GM21737 (cell line): ENCODE measurements at regions not wholly inside any gene's neighbourhood (a gene's known extent, or its start where the extent isn't known, plus 50 kb on each side); places are given as distances from the start of the nearest gene placed in this dataset.

Experiments used
- ATAC-seq: cut with Tn5 transposase; IDR thresholded peaks from one replicate; pipeline ENCODE4 v1.9.1; 2021; ENCODE audit warnings: mild to moderate bottlenecking, moderate library complexity; ENCODE audit not compliant: unreplicated experiment

DNA sequence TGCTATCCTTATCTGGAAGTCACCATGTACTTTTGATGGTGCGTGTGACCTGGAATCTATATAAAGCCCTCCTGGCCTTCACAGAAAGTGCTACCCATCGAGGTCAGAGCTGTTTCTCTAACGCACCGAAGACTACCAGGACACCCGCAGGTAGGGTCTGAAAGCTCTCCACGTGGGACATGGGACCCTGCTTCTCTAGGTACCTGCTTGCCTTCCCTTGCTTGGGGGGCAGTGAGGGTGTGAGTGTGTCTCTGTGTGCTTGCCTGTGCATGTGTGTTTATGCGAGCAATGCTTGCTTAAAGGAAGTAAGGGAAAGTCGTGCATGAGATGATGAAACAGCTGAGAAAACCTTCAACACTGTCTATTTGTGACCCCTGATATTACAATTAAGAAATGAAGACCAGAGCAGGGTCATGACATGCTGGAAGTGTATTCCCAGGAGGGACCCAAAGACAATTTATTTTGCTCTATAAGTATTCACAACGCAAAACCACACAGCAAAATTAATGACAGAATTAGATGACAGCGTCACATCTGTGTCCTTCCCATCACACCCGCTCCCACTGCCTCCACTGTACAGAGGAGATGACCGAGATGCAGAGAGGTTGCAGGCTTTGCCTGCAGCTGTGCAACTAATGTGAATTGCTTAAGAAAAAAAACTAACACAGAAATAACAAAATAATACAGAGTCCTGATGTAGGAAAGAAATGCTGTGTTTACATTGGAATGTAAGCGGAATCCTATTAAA lies 76.4 kb upstream of the HELT start:
- ATAC-seq: no peak

DNA sequence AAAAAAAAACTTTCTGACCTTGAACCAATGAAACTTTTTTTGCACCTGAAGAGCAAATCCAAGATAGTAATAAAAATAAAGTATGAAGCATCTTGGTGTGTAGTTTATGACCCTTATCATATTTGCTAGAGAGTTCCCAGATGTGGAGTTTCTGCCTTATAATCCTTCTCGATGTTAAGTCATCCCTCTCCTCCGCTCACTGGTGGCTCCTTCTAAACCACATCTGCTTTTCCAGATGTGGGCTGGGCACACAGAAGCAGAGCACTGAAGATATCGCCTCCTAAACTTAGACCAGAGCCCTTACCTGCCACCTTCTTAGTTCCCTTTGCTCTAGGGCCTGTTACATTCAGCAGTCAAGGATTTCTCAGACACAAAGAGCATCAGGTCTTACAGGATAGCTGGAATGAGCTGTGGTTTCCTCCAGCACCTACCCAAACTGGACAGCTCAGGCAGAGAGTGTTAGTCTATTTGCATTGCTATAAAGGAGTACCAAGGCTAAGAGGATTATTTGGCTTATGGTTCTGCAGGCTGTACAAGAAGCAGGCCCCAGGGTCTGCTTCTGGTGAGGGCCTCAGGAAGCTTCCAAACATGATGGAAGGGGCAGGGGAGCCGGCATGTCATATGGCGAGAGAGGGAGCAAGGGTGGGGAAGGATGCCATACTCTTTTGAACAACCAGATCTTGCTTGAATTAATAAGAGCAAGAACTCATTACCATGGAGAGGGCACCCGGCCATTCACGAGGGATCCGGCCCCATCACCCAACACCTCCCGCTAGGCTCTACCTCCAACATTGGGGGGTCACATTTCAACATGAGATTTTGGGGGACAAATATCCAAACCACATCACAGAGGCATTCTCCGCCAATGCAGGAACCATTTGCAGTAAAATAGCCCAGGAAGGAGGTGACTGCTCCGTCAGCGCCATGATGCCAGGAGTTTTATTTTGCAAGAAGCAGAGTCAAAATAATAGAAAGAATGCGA lies 75.6 kb upstream of the HELT start:
- no peak for ATAC-seq

- ATAC-seq: no peak
Measured at GRCh38 chr4:184949020-184949419, 69.3 kb upstream of the HELT start.

DNA sequence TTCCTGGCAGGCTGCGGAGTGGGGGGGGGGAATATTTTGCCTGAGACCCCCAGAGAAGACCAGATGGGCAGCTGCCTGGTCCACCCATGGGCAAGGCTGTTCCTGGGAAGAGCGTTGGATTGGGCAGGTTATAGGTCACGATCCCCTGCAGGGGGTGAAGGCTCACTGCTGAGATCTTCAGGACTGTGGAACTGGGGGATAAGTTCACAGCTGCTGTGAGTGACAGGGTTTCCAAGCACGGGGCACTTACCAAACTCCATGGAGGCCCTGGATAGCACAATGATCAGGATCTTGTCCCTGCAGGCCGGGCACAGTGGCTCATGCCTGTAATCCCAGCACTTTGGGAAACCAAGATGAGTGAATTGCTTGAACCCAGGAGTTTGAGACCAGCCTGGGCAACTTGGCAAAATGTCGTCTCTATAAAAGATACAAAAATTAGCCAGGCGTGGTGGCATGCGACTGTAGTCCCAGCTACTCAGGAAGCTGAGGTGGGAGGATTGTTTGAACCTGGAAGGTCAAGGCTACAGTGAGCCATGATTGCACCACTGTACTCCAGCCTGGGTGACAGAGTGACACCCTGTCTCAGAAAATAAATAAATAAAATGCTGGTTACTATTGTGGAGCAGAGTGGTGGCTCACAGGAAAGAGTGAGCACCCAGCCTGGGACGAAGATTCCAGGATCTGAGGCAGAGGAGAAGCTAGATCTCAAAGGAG lies 68.0 kb upstream of the HELT start:
- ATAC-seq: no peak

GRCh38 chr4:184950926-184951325 lies 67.4 kb upstream of the HELT start:
- ATAC-seq: no peak

- no peak for ATAC-seq
Measured at GRCh38 chr4:184951668-184952160, 66.6 kb upstream of the HELT start.

DNA sequence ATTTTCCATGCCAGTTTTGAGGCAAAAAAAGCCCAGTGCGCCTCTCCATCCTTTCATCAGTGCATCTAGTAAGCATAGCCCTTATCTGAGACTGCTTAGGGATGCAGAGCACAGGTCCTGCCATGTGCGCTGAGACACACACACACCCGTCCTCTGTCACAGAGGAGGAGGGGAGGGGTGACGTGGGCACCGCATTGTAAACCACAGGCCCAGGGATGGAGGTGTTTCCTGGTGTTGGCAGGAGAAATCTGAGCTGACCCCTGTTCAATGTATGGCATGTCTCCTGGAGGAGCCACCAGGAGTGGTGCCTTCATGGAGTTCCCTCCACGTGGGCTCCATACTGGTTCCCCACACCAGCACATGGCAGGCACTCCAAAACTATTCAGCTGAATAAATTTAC lies 65.8 kb upstream of the HELT start:
- no peak for ATAC-seq

DNA sequence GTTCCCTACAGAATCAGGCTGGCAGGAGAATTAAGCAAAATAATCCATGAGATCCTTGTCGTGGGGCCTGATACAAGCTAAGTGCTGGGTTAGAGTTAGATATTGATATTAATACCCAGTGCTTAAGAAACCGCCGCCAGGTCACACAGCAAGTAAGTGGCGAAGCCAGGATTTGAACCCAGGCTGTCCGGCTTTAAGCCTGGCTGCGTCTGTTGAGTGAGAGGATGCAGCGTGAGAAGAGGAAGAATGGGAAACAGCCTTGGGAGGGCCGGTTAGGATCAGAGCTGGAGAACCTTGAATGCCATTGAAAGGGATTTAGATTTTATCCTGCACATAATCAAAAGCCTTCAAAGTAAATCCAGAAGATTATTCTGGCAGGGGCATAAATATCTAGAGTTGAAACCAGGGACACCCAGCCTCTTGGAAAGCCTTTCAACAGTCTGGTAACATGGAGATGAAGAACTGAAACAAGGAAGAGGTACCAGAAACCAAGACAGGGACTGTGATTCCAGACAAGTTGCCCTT lies 64.8 kb upstream of the HELT start:
- no peak for ATAC-seq

- no peak for ATAC-seq
Measured at GRCh38 chr4:184953971-184954370, 64.3 kb upstream of the HELT start.

GRCh38 chr4:184954482-184954881 lies 63.8 kb upstream of the HELT start:
- no peak for ATAC-seq

DNA sequence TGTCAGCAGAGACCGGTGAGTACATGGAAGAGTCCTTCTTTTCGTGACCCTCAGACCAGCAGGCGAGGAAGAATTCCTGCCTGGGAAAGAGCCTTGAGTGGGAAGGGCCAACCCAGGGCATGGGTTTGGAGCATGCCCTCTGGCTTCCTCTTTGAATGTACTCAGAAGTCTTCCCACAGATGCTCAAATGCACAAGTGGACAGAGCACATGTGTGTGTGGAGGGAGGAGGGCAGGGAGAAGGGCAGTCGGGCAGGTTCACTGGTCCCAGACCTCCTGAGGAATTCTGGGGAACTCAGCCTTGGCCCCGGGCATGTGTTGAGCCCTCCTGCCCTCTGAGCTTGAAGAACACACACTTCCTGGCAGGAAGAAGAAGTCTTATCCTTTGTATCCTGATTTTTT lies 63.2 kb upstream of the HELT start:
- ATAC-seq: no peak

DNA sequence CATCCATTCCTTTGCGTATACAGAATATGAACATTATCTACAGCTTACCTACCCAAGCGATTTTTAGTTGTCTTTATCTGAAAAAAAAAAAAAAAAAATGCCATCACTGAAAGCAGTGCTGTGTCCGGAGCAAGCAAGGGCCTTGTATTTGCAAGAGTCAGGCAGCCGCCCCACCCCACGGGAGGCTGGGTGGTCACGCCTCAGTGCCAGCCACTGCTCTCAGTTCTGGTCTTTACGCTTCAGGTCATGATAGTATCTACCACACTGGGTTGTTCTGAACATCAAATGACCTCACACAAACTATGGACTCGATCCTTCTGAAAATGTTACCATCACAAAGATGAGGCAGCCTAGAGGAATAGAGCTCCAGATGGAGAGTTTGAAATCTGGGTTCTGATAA lies 62.7 kb upstream of the HELT start:
- no peak for ATAC-seq

DNA sequence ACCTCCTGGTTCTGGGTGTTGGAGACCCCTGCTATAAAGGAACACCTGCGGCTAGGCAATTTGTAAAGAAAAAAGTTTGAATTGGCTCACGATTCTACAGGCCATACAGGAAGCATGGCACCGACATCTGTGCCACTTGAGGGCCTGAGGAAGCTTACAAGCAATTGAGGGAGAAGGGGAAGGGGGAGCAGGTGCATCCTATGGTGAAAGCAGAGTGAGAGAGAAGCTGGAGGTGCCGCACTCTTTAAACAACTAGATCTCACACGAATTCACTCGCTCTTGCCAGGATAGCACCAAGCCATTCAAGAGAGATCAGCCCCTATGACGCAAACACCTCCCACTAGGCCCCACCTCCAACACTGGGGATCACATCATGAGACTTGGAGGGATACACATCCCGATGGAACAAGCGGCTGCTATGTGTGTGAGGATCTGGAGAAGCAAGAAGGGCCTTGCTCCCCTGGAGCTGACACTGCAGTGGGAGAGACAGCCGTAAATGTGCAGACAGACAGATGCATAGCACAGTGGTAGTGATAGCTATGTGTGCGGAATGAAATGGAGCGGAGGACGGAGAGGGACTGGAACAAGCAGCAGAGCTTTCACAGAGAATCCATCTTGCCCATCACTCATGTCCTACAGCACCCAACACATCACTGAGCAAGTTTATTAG lies 60.7 kb upstream of the HELT start:
- ATAC-seq: no peak

DNA sequence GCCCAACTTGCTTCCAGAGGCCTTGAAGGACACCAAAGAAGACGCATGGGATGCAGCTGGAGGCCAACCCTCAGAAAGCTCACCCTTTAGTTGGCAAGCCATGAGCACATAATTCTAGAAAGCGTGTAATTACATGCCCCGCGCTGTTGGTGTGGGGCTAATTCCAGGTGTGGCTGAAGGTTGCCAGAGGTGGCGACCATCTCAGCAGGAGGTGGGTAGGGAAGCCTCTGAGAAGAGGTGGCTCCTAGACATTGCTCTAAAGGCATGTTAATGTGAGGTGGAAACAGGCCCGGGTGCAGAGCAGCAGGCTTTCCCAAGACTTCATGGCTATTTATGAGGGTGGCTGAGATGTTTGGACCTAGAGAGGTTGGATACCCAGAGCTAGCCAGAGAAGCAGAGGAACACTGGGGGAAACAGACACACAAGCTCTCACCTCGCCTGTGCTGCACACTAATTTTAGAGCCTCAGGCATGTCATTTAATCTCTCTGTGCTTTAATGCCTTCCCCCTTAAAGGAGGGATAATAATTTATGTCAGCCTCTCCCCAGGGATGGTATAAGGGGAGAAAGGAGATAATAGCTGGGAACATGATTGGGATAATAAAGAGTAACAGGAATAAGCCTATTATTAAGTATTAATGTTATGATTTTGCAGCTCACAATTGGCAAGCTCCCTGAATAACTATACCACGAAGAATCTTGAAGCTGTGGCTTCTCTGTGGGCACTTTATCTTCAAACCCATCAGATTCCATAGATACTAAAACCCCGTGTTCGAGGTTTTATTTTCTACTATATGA lies 60.0 kb upstream of the HELT start:
- no peak for ATAC-seq

DNA sequence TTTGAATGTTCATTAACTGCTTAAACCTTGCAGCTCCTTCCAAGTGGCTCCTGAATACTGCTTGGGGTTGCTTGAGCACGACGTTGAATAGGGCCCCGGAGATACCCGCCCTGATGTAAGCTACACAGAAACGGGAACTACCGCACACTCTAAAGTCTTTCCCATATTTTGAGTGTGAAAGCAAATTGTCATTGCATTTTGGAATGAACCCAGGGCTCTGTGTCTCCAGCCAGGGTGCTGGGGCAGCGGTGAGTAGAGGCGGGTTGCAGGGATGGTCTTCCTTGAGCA lies 59.4 kb upstream of the HELT start:
- no peak for ATAC-seq

DNA sequence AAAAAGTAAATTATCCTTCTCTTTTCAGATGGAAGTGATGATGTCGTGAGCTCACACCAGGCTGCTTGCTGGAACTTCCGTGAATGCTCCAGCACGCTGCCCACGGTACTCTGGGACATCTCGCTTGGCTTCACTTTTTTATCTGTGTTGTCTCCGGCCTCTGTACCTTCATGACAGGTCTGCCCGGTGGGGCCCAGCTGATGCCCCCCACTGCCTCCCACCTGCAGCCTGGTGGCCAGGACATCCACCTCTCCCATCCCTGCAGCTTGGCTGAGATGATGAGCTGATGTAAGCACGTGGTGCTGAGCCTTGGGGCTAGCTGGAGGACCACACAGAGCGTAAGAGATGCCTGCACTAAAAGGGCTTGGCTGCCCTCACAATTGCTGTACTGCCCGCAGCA lies 59.0 kb upstream of the HELT start:
- no peak for ATAC-seq

GRCh38 chr4:184959786-184960185 lies 58.5 kb upstream of the HELT start:
- no peak for ATAC-seq

DNA sequence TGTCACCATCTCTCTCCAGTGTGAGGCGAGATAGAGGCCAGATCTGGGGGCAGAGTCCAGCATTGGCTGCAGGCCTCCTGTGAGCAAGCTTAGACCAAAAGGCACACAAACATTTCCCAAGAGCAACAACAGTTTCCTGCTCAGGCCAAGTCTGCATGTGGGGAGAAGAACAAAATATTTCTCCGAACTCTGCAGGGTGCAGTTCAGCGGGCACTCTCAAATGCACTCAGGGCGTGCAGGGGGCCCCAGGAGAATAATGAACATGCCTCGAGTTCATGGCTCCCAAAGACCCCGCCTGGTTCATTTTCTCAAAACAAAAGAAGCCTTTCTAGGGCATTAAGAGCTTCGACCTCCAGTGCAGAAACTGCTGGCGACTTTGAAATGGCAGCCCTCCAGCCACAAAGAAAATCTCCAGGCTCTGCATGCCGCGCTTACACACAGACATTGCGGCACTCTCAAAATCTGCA lies 57.8 kb upstream of the HELT start:
- no peak for ATAC-seq

DNA sequence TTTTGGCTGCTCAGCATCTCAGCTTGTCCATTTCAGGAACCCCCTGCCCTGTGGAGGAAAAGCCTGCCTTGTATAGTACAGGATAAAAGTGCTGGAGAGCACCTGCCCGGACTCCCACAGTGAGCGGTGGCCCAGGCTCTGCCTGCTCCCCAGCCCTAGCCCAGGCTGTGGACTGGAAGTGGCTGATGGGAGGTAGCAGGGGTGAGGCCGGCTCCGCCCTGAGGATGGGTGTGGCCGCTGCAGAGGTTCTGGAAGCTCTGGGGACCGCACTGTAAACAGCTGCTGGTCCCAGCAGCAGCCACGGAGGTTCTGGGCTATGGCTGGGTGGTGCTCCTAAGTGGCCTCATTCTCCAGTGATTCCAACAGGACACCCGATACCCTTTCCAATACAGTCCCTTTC lies 56.6 kb upstream of the HELT start:
- ATAC-seq: no peak

DNA sequence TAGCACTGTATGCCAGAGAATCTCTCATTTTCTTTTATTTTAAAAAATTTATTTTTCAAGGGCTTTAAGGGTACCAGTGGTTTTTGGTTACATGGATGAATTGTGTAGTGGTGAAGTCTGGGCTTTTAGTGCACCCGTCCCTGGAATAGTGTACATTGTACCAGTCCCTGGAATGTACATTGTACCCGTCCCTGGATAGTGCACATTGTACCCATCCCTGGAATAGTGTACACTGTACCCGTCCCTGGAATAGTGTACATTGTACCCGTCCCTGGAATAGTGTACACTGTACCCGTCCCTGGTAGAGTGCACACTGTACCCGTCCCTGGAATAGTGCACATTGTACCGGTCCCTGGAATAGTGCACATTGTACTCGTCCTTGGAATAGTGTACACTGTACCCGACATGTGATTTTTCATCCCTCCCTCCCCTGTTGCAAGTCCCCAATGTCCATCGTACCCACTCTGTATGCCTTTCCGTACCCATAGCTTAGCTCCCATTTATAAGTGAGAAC lies 56.1 kb upstream of the HELT start:
- no peak for ATAC-seq
